Renal cortex interstitium (tissue), 11 donors: ENCODE measurements at regions not wholly inside any gene's neighbourhood (a gene's known extent, or its start where the extent isn't known, plus 50 kb on each side); places are given as distances from the start of the nearest gene placed in this dataset.

Experiments used
- DNase-seq, 11 donors: peaks; one replicate each; pipeline ENCODE4 v3.0.0-alpha.2; 2013; ENCODE audit warnings: low read depth in 9 of 11, low spot score in 4 of 11; ENCODE audit errors: extremely low read depth in 1 of 11

DNA sequence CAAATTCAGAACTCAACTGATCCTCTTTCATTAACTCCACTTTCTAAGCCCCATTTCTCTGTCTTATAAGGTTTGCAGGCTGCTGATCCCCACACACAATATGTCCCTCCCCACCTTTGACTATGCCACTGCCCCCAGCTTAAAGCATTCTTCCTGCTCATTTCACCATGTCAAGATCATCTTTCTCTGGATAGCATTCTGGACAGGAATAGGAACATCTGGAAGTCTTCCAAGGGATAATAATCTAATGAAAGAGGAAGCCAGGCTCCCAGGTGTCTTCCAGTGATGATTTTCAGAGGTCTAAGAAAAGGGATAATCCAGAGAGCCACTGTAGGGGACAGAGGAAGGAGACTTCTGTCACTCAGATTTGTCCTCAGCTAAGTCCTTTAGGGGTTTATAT is 54.6 kb upstream of the GALNT15 start:
- DNase-seq, result no peak

DNA sequence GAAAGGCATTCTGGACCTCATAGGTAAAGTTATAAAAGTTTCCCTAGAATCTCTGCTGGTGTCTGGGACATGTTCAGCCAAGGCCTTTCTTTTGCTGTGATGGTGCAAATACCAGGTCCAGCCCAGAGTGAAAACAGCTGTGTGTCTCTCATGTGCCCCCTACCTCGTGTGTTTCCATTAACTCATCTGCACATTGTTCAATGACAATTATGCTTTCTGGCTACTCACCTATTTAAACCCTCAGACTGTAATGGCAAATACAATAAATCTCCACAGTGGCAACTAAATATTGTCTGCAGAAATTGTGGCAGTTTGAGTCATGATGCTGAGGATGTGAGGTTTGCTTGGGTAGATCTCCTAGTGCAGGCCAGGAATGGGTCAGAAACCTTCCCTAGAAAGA is 53.1 kb upstream of the GALNT15 start:
- no peak for DNase-seq

DNA sequence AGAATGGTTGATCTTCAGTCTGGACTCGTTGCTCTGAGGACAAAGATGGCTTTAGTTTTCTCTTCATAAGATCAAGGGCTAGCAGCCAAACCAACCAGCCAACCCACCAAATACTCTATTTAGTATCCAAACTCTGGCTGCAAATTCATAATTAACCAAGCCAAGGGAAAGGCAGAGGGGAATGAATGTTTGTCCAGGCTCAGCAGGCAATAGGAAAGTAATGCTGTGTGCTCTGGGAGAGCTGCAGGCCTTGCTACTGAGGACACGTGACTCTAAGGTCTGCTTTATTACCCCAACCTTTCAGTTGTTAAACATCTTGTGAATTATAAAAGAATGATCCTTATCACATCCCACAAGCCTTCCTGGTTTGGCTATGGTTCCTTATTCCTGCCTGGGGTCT is 52.3 kb upstream of the GALNT15 start:
- no peak for DNase-seq

DNA sequence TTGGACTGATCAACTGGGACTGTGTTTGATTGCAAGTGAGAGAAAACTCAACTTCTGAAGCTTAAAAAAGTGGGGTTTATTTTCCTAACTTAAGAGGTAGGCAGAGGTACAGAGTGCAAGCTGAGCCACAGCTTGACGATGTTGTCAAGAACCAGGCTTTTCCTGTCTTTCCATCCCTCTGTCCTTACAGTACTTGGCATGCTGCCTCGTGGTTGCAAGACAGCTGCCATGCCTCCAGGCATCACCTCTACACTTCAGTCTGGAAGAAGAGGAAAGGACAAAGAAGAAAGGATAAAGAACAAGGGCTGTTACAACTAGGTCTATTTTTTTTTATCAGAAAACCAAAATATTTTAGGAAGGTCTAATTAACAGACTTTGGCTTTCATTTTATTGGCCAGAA is 51.8 kb upstream of the GALNT15 start:
- no peak for DNase-seq

DNA sequence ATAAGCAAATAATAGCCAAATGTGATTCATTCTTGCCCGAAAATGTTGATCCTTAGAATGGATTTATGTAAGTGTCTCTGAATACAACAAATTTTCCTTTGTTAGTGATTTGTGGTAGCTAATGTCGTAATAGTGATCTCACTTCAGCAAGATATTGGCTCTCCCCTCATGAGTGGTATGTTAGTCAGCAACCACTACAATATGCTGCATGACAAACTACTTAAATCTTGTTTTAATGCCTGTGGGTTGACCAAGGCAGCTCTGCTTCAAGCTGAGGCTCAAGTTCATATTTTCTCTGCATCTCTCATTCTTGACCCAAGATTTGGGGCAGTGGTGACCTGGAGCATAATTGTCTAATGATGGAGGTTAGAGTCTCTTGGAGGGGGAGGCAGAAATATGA is 49.8 kb upstream of the GALNT15 start:
- no peak for DNase-seq
